Heart right ventricle (tissue), 16 donors: ENCODE measurements at regions not wholly inside any gene's neighbourhood (a gene's known extent, or its start where the extent isn't known, plus 50 kb on each side); places are given as distances from the start of the nearest gene placed in this dataset.

Experiments
- ATAC-seq, 8 donors: fragments of 200-7000 bp; cut with Tn5 transposase; one replicate each; pipeline ENCODE4 v1.9.1; 2020; ENCODE audit warnings: mild to moderate bottlenecking in 8 of 8, moderate library complexity in 8 of 8, moderate number of reproducible peaks in 1 of 8
- DNase-seq, 2 donors: peaks; one replicate each; pipeline ENCODE4 v3.0.0-alpha.2; 2020
- H3K27ac ChIP-seq, 10 donors: fragments of 200-600 bp; sonication (generic) in 2 of 10; one replicate each; pipeline versions ENCODE4 v1.5.0 to v1.8.0; 2020 to 2022; ENCODE audit warnings: mild to moderate bottlenecking in 3 of 10
- H3K27me3 ChIP-seq, 7 donors: fragments of 200-600 bp; one replicate each; pipeline ENCODE4 v1.8.0; 2021 to 2022; ENCODE audit warnings: mild to moderate bottlenecking in 2 of 7
- H3K36me3 ChIP-seq, 9 donors: fragments of 200-600 bp; sonication (generic) in 1 of 9; one replicate each; pipeline versions ENCODE4 v1.5.0 to v1.8.0; 2020 to 2022; ENCODE audit warnings: mild to moderate bottlenecking in 2 of 9
- H3K4me1 ChIP-seq, 9 donors: fragments of 200-600 bp; sonication (generic) in 1 of 9; one replicate each; pipeline versions ENCODE4 v1.5.0 to v1.8.0; 2020 to 2022; ENCODE audit warnings: mild to moderate bottlenecking in 4 of 9
- H3K4me3 ChIP-seq, 10 donors: fragments of 200-600 bp; sonication (generic) in 2 of 10; one replicate each; pipeline versions ENCODE4 v1.5.0 to v1.8.0; 2020 to 2022; ENCODE audit warnings: mild to moderate bottlenecking in 7 of 10, moderate library complexity in 2 of 10
- H3K9me3 ChIP-seq, 11 donors: fragments of 200-600 bp in 10 of 11; sonication (generic) in 2 of 11; one replicate each; pipeline versions ENCODE4 v1.5.0 to v1.8.0; 2013 to 2022; ENCODE audit warnings: mild to moderate bottlenecking in 2 of 11, control low read depth in 1 of 11, moderate library complexity in 1 of 11
- WGBS, 2 donors: extraction: QIAGEN DNeasy Blood & Tissue Kit; methylation state at CpG; one replicate each; pipeline ENCODE4 v1.1.7; 2013; ENCODE audit warnings: inconsistent platforms in 1 of 2; 5-methylcytosine and 5-hydroxymethylcytosine counted together
- intact Hi-C, 10 donors: fragments of 100-400 bp; cut with DNase I; formaldehyde crosslinking; loops; one replicate each; pipeline versions ENCODE4 v1.11.1 to v1.14.2; 2022
- TF ChIP-seq, protein P1 (sequence below), 9 donors: fragments of 200-600 bp; sonication (generic) in 2 of 9; IDR thresholded peaks; one replicate each; pipeline versions ENCODE4 v1.5.0 to v1.8.0; 2021 to 2022; ENCODE audit warnings: antibody characterized with exemption in 9 of 9, mild to moderate bottlenecking in 5 of 9, moderate library complexity in 1 of 9
- donor health status: Arrhythmogenic right ventricular cardiomyopathy.
- donor health status: ischemic (EF 13 %, LVEDD 7.1; RV severe dilation, severe dysfunction).
- donor health status: healthy with polysubstance abuse.
- donor health status: DM: no; HTN: yes; CAD: no.
- donor health status: DM: no; HTN: no; CAD: no.
- donor health status: ischemic (EF 25% LVEDD 6.9; RV normal size, moderate dysfunction).
- donor health status: ischemic (EF 25% LVEDD 5.7; RV mildly dilated, moderate dysfunction).
- donor health status: healthy.
- donor health status: DM: yes; HTN: yes; CAD: no.
- donor health status: Ischemic cardiomyopathy.
- donor health status: ischemic (EF 35%, LVEDD 5.7; RV mildly dilated, moderate dysfunction).
- donor health status: nonischemic (EF 11% LVEDD 7.7; RV severe dilation, severe dysfunction).
- donor health status: DM: yes; HTN: yes; CAD: no.
- donor health status: PGD.
- donor health status: ischemic (EF 29% LVEDD 5.4; RV normal size, mild dysfunction).
- donor health status: nonischemic (EF 23%, LVEDD 6.1; RV moderate dilation, normal function).

DNA sequence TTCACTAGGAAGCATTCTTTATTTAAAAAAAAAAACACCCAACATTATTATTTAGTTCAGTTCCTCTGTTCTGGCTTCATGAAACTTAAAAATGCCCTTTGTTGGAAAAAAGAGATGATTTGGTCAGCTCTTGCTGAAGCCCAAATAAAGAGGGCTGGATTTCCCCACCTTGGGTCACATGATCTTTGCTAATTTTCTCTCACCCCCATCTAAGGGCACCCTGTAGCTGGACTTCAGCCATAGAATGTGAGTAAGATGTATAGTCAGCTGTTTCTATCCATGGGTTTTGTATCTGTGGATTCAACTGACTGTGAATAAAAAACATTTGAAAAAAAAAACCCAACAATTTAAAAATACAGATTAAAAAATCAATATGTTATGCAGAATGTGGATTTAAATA lies 213.9 kb upstream of the SULF2 start:
- Histone ChIP-seq H3K27me3 (peaks cover 0 to 12% (median 0%) of the 10 kb centered on the region in 7 donors), H3K9me3 (peaks cover 0 to 18% (median 0%) of the 10 kb centered on the region in 11 donors), H3K36me3 (no peaks in the 10 kb centered on the region), H3K27ac (no peak overlapping the region), H3K4me1 (peaks cover 0 to 8% (median 0%) of the 10 kb centered on the region in 9 donors), H3K4me3 (no peak overlapping the region)
- DNase-seq: no peak
- ATAC-seq: no peak
- intact Hi-C loops: no loop called here
- TF ChIP-seq, protein P1, sequence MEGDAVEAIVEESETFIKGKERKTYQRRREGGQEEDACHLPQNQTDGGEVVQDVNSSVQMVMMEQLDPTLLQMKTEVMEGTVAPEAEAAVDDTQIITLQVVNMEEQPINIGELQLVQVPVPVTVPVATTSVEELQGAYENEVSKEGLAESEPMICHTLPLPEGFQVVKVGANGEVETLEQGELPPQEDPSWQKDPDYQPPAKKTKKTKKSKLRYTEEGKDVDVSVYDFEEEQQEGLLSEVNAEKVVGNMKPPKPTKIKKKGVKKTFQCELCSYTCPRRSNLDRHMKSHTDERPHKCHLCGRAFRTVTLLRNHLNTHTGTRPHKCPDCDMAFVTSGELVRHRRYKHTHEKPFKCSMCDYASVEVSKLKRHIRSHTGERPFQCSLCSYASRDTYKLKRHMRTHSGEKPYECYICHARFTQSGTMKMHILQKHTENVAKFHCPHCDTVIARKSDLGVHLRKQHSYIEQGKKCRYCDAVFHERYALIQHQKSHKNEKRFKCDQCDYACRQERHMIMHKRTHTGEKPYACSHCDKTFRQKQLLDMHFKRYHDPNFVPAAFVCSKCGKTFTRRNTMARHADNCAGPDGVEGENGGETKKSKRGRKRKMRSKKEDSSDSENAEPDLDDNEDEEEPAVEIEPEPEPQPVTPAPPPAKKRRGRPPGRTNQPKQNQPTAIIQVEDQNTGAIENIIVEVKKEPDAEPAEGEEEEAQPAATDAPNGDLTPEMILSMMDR (IDR thresholded peaks at IDR 0.05): no peak

- Histone ChIP-seq H3K27ac (no peak overlapping the region), H3K4me1 (peaks cover 0 to 8% (median 0%) of the 10 kb centered on the region in 9 donors), H3K36me3 (no peaks in the 10 kb centered on the region), H3K9me3 (peaks cover 0 to 16% (median under 1%) of the 10 kb centered on the region in 11 donors), H3K4me3 (no peak overlapping the region), H3K27me3 (peaks cover 0 to 12% (median 0%) of the 10 kb centered on the region in 7 donors)
- WGBS, 2 donors: 83% methylated on average over 5 of the region's 5 CpGs
- intact Hi-C loops: no loop called here
- ATAC-seq: no peak
- TF ChIP-seq, protein P1 (IDR thresholded peaks at IDR 0.05): no peak
- DNase-seq: no peak
Measured at GRCh38 chr20:47998736-47999135, 213.5 kb upstream of the SULF2 start.

DNA sequence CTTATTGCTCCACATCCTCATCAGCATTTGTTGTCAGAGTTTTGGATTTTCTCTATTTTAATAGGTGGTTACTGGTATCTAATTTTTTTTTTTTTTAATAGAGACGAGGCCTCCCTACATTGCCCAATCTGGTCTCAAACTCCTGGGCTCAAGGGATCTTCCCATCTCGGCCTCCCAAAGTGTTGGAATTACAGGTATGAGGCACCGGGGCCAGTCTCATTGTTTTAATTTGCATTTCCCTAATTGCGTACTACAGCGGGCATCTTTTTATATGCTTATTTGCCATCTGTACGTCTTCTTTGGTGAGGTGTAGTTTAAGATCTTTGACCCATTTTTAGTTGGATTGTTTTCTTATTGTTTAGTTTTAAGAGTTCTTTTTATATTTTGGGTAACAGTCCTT lies 210.4 kb upstream of the SULF2 start:
- Histone ChIP-seq H3K27ac (no peak overlapping the region), H3K36me3 (no peaks in the 10 kb centered on the region), H3K27me3 (peaks cover 0 to 8% (median 0%) of the 10 kb centered on the region in 7 donors), H3K4me1 (no peaks in the 10 kb centered on the region), H3K9me3 (peaks cover 0 to 14% (median 0%) of the 10 kb centered on the region in 11 donors), H3K4me3 (no peak overlapping the region)
- intact Hi-C loops: no loop called here
- ATAC-seq: no peak
- DNase-seq: no peak
- WGBS, 2 donors: 69 to 73% methylated on average over 6 of the region's 6 CpGs
- TF ChIP-seq, protein P1 (IDR thresholded peaks at IDR 0.05): no peak

DNA sequence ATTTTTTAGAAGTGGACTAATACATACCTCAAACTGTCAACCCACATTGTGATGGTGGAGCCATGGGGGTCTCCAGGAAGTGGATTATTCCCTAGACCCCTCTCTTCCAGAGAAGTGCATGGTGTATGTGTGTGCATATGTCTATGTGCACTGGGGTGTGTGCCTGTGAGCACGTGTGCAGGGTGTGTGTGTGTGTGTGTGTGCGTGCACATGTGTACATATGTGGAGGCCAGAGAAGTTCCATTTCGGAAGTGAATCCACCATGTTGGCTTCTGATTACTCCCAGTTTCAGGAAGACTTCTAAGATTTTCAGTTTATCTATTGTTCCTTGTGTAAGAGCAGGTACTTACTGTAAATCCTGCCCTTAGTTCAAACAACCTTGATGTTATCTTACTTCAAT lies 208.5 kb upstream of the SULF2 start:
- Histone ChIP-seq H3K27ac (no peak overlapping the region), H3K27me3 (peaks cover 0 to 8% (median 3%) of the 10 kb centered on the region in 7 donors), H3K36me3 (no peaks in the 10 kb centered on the region), H3K4me1 (no peaks in the 10 kb centered on the region), H3K9me3 (peaks cover 0 to 14% (median 0%) of the 10 kb centered on the region in 11 donors), H3K4me3 (no peak overlapping the region)
- WGBS, 2 donors: 91 to 94% methylated on average over 3 of the region's 3 CpGs
- DNase-seq (no peak), ATAC-seq (no peak)
- TF ChIP-seq, protein P1 (IDR thresholded peaks at IDR 0.05): no peak
- intact Hi-C loops: no loop called here
